GM18526 (cell line): ENCODE measurements at regions not wholly inside any gene's neighbourhood (a gene's known extent, or its start where the extent isn't known, plus 50 kb on each side); places are given as distances from the start of the nearest gene placed in this dataset.

Source experiments
- POLR2A ChIP-seq: IDR thresholded peaks from 3 replicates; pipeline ENCODE4 v1.6.1; 2011; ENCODE audit not compliant: insufficient read length; ENCODE audit errors: extremely low read depth

DNA sequence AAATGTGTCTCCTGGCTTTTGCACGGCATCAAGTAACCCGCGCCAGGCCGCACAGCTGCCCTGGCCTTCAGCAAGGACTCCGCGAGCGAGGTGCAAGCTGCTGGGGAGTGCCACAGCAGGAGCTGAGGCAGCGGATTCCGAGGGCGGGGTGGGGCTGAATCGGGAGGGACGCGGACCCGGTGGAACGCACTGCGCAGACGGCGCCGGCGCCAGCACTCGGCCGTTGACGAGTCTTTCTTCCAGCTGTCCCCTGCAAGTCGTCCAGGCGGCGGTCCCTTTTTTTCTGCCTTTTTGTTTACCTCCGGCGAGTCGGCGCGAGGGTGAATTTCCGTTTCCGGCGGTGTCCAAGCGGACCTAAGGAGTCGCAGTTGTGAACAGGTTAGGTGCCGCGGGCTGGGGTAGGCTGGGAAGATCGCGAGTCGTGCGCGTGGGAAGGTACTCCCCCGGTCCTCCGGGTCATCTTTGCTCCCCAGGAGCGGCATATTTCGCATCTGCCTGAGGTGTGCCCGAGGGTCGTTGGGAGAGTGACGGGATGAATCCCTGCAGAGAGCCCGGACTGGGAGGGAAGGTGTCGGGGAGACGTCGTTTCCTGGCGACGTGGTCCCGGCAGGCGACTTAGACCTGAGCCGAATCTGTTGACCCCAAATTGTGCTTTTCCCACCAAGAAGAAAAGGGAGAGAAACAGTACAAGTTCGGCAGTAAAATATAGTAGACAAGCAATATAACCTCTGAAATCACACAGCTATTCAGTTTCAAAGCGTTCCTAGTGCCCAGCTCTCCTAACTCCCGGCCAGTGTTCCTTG, 124.5 kb upstream of the PTPN20 start:
- TF ChIP-seq POLR2A = peak; percentile 28

DNA sequence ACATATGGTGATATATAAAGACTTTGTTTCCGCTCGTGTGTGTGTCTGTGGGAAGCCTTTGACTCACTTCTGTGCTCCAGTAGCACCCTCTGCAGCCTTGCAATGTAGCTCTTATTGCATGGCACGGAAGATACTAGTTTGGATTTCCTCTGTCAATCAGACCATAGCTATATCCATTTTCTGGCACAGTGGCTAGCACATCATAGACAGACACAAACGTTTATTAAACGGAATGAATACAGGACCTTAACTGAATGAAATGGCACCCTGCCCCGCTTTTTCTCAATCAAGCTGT, 124.0 kb upstream of the PTPN20 start:
- TF ChIP-seq POLR2A = no peak
